Middle frontal gyrus (tissue), 1 donor: ENCODE measurements at regions not wholly inside any gene's neighbourhood (a gene's known extent, or its start where the extent isn't known, plus 50 kb on each side); places are given as distances from the start of the nearest gene placed in this dataset.
"Not testable (repeated sequence)": the region's sequence is repeated elsewhere in the genome, so short reads cannot be mapped to it uniquely, and the experiment has no call there.

Experiments used
- DNase-seq: peaks from one replicate; pipeline ENCODE4 v3.0.0-alpha.2; 2015; ENCODE audit warnings: low spot score; ENCODE audit errors: extremely low spot score

DNA sequence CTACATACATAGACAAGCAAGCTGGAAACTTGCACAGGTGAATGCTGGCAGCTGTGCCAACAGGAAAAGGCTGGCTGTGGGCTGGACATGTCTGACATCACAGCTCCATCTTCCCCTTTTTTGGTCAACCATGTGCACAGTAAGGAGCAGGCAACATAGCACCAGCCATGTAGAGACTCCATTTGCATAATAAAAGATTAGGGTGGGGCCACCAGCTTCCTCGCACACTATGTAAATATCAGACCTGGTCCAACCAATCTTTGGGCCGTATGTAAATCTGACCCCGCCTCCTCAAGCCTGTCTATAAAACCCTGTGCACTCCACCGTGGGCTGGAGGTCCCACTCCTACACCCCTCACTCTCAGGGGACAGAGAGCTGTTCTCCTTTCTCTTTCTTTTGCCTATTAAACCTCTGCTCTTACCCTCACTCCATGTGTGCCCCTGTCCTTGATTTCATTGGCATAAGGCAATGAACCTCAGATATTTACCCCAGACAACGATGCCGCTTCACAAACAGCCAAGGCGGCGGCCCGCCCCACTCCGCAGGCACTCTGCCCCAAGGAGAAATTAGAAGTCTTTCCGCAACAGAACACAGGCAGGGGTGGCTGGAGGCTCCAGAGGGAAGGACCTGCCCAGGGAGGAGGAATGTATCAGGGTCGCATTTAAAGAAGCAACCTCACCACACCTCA lies 862.2 kb downstream of the TRIML1 start:
- DNase-seq, result no peak

GRCh38 chr4:189001971-189002450 lies 862.8 kb downstream of the TRIML1 start:
- DNase-seq, result no peak

DNA sequence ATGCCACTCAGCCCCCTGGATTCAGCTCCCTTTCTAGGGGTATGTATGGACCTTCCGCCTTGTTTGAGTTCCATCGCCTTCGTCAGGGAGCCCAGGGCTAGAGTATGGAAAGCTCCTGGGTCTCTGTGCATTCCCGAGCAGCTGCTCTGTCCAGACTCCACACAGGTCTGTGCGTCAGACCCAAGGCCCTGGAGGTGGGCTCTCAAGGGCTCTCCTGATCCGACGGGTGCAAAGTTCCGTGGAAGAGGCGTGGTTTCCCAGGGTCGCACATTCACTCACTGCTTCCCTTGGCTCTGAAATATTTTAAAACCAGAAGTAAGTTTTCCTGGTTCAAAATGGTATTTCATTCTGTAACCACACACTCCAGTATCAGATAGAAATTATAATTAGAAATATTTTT lies 863.2 kb downstream of the TRIML1 start:
- DNase-seq, result no peak

- not testable (repeated sequence) for DNase-seq
Observed at GRCh38 chr4:189010452-189011217, 871.4 kb downstream of the TRIML1 start.

- DNase-seq, result no peak
Observed at GRCh38 chr4:189021831-189022230, 882.6 kb downstream of the TRIML1 start.

- no peak for DNase-seq
Observed at GRCh38 chr4:189022440-189023035, 883.3 kb downstream of the TRIML1 start.

- DNase-seq, result no peak
Observed at GRCh38 chr4:189029976-189030504, 890.8 kb downstream of the TRIML1 start.

GRCh38 chr4:189032606-189033338 lies 893.5 kb downstream of the TRIML1 start:
- DNase-seq, result no peak

DNA sequence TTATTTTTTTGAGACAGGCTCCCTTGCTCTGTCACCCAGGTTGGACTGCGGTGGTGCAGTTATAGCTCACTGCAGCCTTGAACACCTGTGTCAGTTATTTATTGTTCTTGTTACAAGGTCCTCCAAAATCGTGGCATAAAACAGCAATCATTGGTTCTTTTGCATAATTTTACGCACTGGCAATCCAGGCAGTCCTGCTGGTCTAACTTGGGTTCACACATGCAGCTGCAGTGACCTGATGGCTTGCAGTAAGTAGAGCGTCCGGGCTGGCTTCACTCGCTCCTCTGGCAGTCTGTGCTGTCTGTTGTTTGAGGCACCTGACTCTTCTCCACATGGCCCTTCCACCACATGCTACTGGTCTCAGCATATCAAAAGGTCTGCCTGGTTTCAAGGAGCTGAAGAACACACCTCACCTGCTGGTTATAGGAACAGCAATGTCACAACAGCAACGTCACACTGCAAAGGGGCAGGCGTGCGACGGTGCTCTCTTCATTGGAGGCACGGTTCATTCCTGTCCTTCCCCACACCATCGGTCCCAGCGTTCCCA lies 894.6 kb downstream of the TRIML1 start:
- no peak for DNase-seq

GRCh38 chr4:189035091-189035490 lies 895.9 kb downstream of the TRIML1 start:
- DNase-seq, result no peak

- no peak for DNase-seq
Observed at GRCh38 chr4:189035654-189036053, 896.4 kb downstream of the TRIML1 start.

DNA sequence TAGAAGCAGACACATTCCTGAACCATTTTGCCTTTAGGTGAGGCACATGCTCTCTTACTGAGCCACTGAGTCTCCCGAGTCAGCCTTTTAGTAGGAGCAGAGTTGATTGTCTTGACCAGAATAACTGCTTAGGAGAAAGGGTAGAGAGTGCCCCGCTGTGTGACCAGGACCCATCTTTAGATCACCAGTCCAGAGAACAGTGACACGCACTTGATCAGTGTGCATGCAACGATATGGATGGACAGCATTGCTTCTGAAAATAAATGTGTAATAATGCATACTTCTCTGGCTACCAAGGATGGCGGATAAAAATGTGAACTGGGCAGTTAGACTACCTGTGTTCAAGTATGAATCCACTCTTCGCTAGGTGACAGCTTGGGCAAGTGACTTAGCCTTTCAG lies 897.7 kb downstream of the TRIML1 start:
- no peak for DNase-seq

GRCh38 chr4:189046642-189047041 lies 894.0 kb upstream of the FRG1 start:
- no peak for DNase-seq

DNA sequence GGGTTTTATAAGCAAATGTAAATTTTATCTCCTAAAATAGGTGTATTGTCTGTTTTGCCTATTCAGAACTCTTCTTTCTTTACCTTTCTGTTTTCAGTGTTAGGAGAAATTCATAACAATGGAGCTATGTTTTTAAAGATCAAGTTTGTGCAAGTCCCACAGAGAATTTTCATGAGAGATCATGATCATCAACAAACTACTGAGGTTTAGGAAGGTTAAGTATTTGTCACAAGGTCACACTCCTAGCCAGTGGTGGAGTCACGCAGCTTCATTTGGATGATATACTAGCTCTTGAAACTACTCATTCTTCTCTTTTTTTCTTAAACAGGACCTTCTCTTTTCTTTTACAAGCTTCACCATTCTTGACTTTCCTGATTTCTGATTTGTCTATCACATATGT lies 892.6 kb upstream of the FRG1 start:
- no peak for DNase-seq

- DNase-seq, result no peak
Observed at GRCh38 chr4:189049682-189050081, 891.0 kb upstream of the FRG1 start.

DNA sequence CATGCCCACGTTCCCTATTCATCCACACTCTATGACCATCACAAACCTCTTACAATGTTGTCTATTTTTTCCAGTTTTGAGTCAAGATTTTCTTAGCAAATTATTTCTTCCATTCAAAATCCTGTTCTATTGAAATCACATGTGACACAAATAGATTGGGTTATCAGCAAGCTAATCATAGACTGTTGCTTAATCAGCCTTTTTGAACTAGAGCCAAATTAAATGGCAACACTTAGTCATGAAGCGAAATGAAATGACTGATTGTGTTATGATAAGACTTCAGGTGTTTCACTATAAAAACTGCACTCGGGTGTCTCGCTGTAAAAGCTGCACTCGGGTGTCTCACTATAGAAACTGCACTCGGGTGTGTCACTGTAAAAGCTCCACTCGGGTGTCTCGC lies 890.0 kb upstream of the FRG1 start:
- no peak for DNase-seq

GRCh38 chr4:189053621-189054020 lies 887.1 kb upstream of the FRG1 start:
- no peak for DNase-seq

GRCh38 chr4:189060104-189060503 lies 880.6 kb upstream of the FRG1 start:
- no peak for DNase-seq

DNA sequence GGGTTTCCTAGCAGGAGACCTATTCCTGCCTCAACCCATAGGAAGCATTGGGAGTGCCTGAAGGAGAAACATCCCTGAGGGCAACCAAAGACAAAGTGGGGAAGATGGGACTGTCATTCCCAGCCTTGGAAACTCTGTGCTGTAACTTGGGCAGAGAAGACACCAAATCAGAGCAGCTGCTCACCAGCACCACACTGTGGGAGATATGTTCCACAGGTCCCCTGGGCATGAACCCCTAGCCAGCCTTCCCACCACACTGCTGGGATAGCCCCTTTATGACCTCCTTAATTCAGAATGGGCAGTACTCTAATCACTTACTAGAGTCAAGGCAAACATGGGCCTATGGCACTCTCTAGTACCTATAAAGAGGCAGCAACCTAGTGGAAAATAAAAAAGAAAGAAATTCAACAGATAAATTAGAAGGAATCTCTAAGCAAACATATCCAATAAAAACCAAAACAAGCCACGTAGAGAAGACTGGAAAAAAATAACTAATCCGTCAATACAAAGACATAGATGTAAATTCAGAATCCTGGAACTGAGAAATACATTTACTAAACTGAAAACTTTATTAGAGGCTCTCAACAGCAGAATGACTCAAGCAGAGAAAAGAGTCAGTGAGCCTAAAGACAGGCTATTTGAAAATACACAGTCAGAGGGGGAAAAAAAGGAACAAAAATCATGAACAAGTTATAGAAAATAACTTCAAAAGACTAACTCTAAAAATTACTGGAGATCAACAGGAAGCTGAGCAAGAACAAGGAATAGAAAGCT lies 878.4 kb upstream of the FRG1 start:
- DNase-seq, result no peak

DNA sequence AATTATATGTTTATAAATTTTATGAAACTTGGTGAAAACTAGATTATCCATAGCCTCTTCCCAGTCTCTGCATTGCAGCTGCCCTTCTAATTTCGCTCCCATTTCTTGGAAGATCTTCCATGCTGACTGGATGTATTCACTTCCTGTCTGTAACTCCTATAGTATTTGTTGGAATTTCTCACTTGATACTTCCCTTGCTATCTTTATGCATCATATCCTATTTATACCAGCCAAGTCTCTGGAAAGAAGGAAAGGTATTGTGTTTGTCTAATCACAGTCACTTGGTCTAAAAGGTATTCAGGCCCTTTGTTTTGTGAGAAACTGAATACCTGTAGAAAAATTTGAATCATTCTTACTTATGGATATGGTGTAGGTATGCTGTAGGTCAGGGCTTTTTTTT lies 870.9 kb upstream of the FRG1 start:
- DNase-seq, result no peak
